K562 (cell line): ENCODE measurements at regions not wholly inside any gene's neighbourhood (a gene's known extent, or its start where the extent isn't known, plus 50 kb on each side); places are given as distances from the start of the nearest gene placed in this dataset.

ENCODE experiments used
- ATAC-seq: fragments of 200-7000 bp; cut with Tn5 transposase; 3 replicates; pipeline ENCODE4 v1.9.1; 2020; ENCODE audit warnings: moderate library complexity
- BruUV-seq: library from RNA; stranded (reverse); fragments of 400-500 nt; replicated peaks from 2 replicates; lab custom pipeline; 2021; lab: Mats Ljungman, UMichigan
- CTCF ChIA-PET: fragments of 300-600 bp; formaldehyde crosslinking; extraction: SDS; loops from one replicate; lab custom pipeline; 2021; ENCODE audit warnings: low intra/inter-chr PET ratio; lab: Yijun Ruan, JAX
- POLR2A ChIA-PET: fragments of 300-600, 350-650 bp; sonication (Branson Sonifier 250); formaldehyde crosslinking; extraction: SDS; loops from one replicate; lab custom pipeline; 2021; ENCODE audit warnings: antibody characterized with exemption, inconsistent platforms; lab: Yijun Ruan, JAX
- DNase-seq, 4 experiments: peaks; one replicate each; pipeline versions ENCODE4 v3.0.0 to v3.0.0-alpha.2; 2011 to 2018; ENCODE audit warnings: low spot score in 3 of 4, mixed read lengths in 3 of 4; ENCODE audit errors: extremely low read depth in 1 of 4
- FAIRE-seq: peaks from 2 replicates; lab custom pipeline; 2011; peaks lifted over from hg19 to GRCh38; lab: Jason Lieb, UNC
- H2AFZ ChIP-seq: 2 replicates; pipeline ENCODE4 v1.6.0; 2011; ENCODE audit warnings: low read depth, low read length, control low read depth, inconsistent platforms
- H3K27ac ChIP-seq: fragments of 200-600 bp; 3 replicates; pipeline ENCODE4 v1.8.0; 2011; ENCODE audit warnings: low read depth, mild to moderate bottlenecking, control low read depth, inconsistent platforms, low read length, moderate library complexity, mixed read lengths; ENCODE audit errors: extremely low read depth
- H3K27me3 ChIP-seq, 2 experiments: fragments of 300-600 bp in 1 of 2; 2 replicates in 1 of 2; 3 replicates in 1 of 2; pipeline versions ENCODE4 v1.6.0 to v1.8.0; 2011; ENCODE audit warnings: inconsistent platforms in 2 of 2, low read length in 2 of 2, mild to moderate bottlenecking in 1 of 2, mixed read lengths in 1 of 2, moderate library complexity in 1 of 2; ENCODE audit not compliant: control insufficient read depth in 2 of 2, insufficient read depth in 2 of 2
- H3K36me3 ChIP-seq: fragments of 300-600 bp; 3 replicates; pipeline ENCODE4 v1.8.0; 2011; ENCODE audit warnings: mild to moderate bottlenecking, low read length, inconsistent platforms; ENCODE audit not compliant: control insufficient read depth, insufficient read depth
- H3K4me1 ChIP-seq, 2 experiments: fragments of 200-600 bp in 1 of 2; replicated peaks in 1 of 2; 2 replicates in 1 of 2; 3 replicates in 1 of 2; pipeline versions ENCODE4 v1.5.1 to v1.8.0; 2011; ENCODE audit warnings: inconsistent platforms in 2 of 2, low read length in 2 of 2, mild to moderate bottlenecking in 1 of 2, mixed read lengths in 1 of 2, moderate library complexity in 1 of 2; ENCODE audit not compliant: control insufficient read depth in 2 of 2, insufficient read depth in 2 of 2
- H3K4me2 ChIP-seq: 2 replicates; pipeline ENCODE4 v1.6.1; 2011; ENCODE audit warnings: low read length, control low read depth, inconsistent platforms, mixed read lengths; ENCODE audit not compliant: insufficient read depth
- H3K4me3 ChIP-seq: fragments of 200-600 bp; sonication (generic), shearing (Covaris generic); 2 replicates; pipeline ENCODE4 v1.5.1; 2016; ENCODE audit warnings: control low read depth, inconsistent platforms
- H3K79me2 ChIP-seq: fragments of 200-600 bp; 3 replicates; pipeline ENCODE4 v1.8.0; 2011; ENCODE audit warnings: low read length, inconsistent platforms; ENCODE audit not compliant: control insufficient read depth, insufficient read depth
- H3K9ac ChIP-seq, 2 experiments: 2 replicates each; pipeline versions ENCODE4 v1.6.0 to v1.6.1; 2011; ENCODE audit warnings: low read depth in 2 of 2, low read length in 2 of 2, control low read depth in 1 of 2, inconsistent platforms in 1 of 2, mild to moderate bottlenecking in 1 of 2, mixed read lengths in 1 of 2; ENCODE audit not compliant: insufficient read depth in 1 of 2
- H3K9me1 ChIP-seq: one replicate; pipeline ENCODE4 v1.6.0; 2011; ENCODE audit warnings: inconsistent platforms, mild to moderate bottlenecking, low read length, moderate library complexity; ENCODE audit not compliant: control insufficient read depth, insufficient read depth
- H3K9me3 ChIP-seq: replicated peaks from 2 replicates; pipeline ENCODE4 v1.5.1; 2011; ENCODE audit warnings: low read depth, low read length, inconsistent platforms; ENCODE audit not compliant: control insufficient read depth, insufficient read depth
- H4K20me1 ChIP-seq: replicated peaks from 2 replicates; pipeline ENCODE4 v1.6.1; 2011; ENCODE audit warnings: low read length, inconsistent platforms, mixed read lengths; ENCODE audit not compliant: control insufficient read depth, insufficient read depth
- COPS2 ChIP-seq: fragments of 450-650 bp; conservative IDR thresholded peaks from 2 replicates; pipeline ENCODE4 v1.6.1; 2016; ENCODE audit warnings: mild to moderate bottlenecking, moderate library complexity
- CREM ChIP-seq: IDR thresholded peaks from 2 replicates; pipeline ENCODE4 v1.6.1; 2014; ENCODE audit warnings: antibody characterized with exemption, low read depth
- ELF1 ChIP-seq: fragments of 200-800 bp; sonication (Bioruptor generic); IDR thresholded peaks from 2 replicates; pipeline ENCODE4 v1.6.1; 2016; ENCODE audit warnings: missing genetic modification characterization, missing compliant biosample characterization
- IFI16 ChIP-seq: fragments of 250-450 bp; sonication (Bioruptor Pico); IDR thresholded peaks from 2 replicates; pipeline ENCODE4 v2.1.2; 2022; ENCODE audit warnings: mild to moderate bottlenecking, inconsistent platforms
- KAT7 ChIP-seq: sonication (generic); formaldehyde crosslinking; IDR thresholded peaks from 2 replicates; pipeline ENCODE4 v1.8.0; 2022; ENCODE audit warnings: missing genetic modification reagents, mild to moderate bottlenecking, borderline replicate concordance
- MTA1 ChIP-seq: fragments of 450-650 bp; IDR thresholded peaks from 2 replicates; pipeline ENCODE4 v1.6.1; 2017; ENCODE audit warnings: borderline replicate concordance
- MXI1 ChIP-seq: IDR thresholded peaks from 2 replicates; pipeline ENCODE4 v1.6.1; 2011; ENCODE audit warnings: low read depth, mild to moderate bottlenecking, improper control_type of control experiment, low read length
- NFIC ChIP-seq: fragments of 450-650 bp; IDR thresholded peaks from 2 replicates; pipeline ENCODE4 v1.6.1; 2017; ENCODE audit warnings: mild to moderate bottlenecking, inconsistent platforms
- POLR3A ChIP-seq: IDR thresholded peaks from 2 replicates; pipeline ENCODE4 v1.6.1; 2011; ENCODE audit warnings: borderline replicate concordance, mild to moderate bottlenecking, moderate library complexity; ENCODE audit not compliant: insufficient read length, insufficient read depth; ENCODE audit errors: extremely low read depth
- PTRF ChIP-seq: fragments of 450-650 bp; IDR thresholded peaks from 2 replicates; pipeline ENCODE4 v1.6.1; 2016; ENCODE audit warnings: mild to moderate bottlenecking, missing genetic modification characterization, missing compliant biosample characterization
- RBM17 ChIP-seq: fragments of 200-400 bp; formaldehyde crosslinking; IDR thresholded peaks from 2 replicates; pipeline ENCODE4 v1.6.1; 2017; ENCODE audit warnings: low read depth, mild to moderate bottlenecking, low read length, borderline replicate concordance
- SAFB ChIP-seq: fragments of 200-400 bp; formaldehyde crosslinking; IDR thresholded peaks from 2 replicates; pipeline ENCODE4 v1.6.1; 2017; ENCODE audit warnings: low read depth, low read length, borderline replicate concordance
- STAG1 ChIP-seq: sonication (generic); formaldehyde crosslinking; IDR thresholded peaks from 2 replicates; pipeline ENCODE4 v1.5.0; 2020; ENCODE audit warnings: missing genetic modification reagents, borderline replicate concordance
- ZNF165 ChIP-seq: fragments of 250-450 bp; sonication (Bioruptor Pico); IDR thresholded peaks from 2 replicates; pipeline ENCODE4 v1.4.0; 2020; ENCODE audit warnings: borderline replicate concordance
- ZNF3 ChIP-seq: fragments of 250-450 bp; sonication (Bioruptor Pico); IDR thresholded peaks from 2 replicates; pipeline ENCODE4 v1.5.0; 2021; ENCODE audit warnings: mild to moderate bottlenecking, moderate library complexity
- ZNF507 ChIP-seq: conservative IDR thresholded peaks from 2 replicates; pipeline ENCODE4 v1.6.1; 2017; ENCODE audit warnings: missing genetic modification characterization, missing compliant biosample characterization
- WGBS: fragments of 100-300 bp; shearing (Covaris generic); methylation state at CpG from one replicate; pipeline ENCODE4 v1.1.6; 2016; ENCODE audit warnings: low coverage, mixed read lengths; ENCODE audit not compliant: insufficient coverage; ENCODE audit errors: missing lambda C conversion rate; 5-methylcytosine and 5-hydroxymethylcytosine counted together
- in situ Hi-C: fragments of 300-500 bp; cut with MboI; formaldehyde crosslinking; loops from 4 replicates; pipeline ENCODE4 v1.15.0; 2018; ENCODE audit warnings: inconsistent platforms, mixed read lengths
- intact Hi-C: fragments of 100-400 bp; cut with micrococcal nuclease; formaldehyde crosslinking; loops from 2 replicates; pipeline ENCODE4 v1.14.2; 2022
- TF ChIP-seq, protein P1 (sequence below): sonication (generic); formaldehyde crosslinking; IDR thresholded peaks from 2 replicates; pipeline ENCODE4 v1.8.1; 2023; ENCODE audit warnings: mild to moderate bottlenecking, missing genetic modification reagents
- TF ChIP-seq, protein P2 (sequence below): sonication (generic); formaldehyde crosslinking; IDR thresholded peaks from 2 replicates; pipeline ENCODE4 v1.8.0; 2023; ENCODE audit warnings: missing genetic modification reagents, mild to moderate bottlenecking, borderline replicate concordance

DNA sequence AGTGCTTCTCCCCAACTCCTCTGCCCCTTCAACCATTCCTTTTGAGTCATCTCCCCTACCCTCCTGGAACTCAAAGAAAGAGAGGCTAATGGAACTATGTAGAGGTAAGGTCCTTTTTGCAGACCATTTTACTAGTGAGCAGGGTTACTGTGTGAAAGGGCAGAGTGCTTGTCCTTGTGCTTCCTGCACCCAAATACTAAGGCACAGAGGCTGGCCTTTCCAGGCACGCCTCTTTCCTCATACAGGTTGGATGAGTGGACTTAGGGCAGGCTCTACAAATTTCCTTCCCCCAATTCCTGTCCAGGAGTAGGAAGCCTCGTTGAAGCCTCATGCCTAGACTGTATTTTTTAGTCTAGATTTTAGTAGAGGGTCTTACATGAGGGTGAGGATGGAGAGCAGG is 288.8 kb upstream of the SLC14A2 start:
- POLR2A ChIA-PET, result no interaction called here

More for the DNA sequence above, 288.8 kb upstream of the SLC14A2 start:
- in situ Hi-C loops (no loop called here), intact Hi-C loops (no loop called here)
- BruUV-seq, result no TSS peak
- Histone ChIP-seq H3K27me3 (no peaks in the 10 kb centered on the region), H3K9ac (no peak overlapping the region), H3K36me3 (no peaks in the 10 kb centered on the region), H2AFZ (no peak overlapping the region), H3K79me2 (no peaks in the 10 kb centered on the region), H3K9me1 (no peaks in the 10 kb centered on the region), H3K4me2 (no peak overlapping the region), H3K4me3 (no peak overlapping the region), H3K4me1 (no peaks in the 10 kb centered on the region), H3K27ac (no peak overlapping the region), H3K9me3 (no peaks in the 10 kb centered on the region), H4K20me1 (no peaks in the 10 kb centered on the region)
- CTCF ChIA-PET, result no interaction called here
- DNase-seq (no peak), FAIRE-seq (no peak), ATAC-seq (no peak)
- WGBS, result 3% methylated on average over 2 of the region's 2 CpGs
- TF ChIP-seq ELF1 (tag), result no peak
- TF ChIP-seq NFIC, result no peak
- no peak for TF ChIP-seq ZNF507 (tag)
- no peak for TF ChIP-seq ZNF3 (CRISPR knock-in tag)
- TF ChIP-seq CREM, result no peak
- no peak for TF ChIP-seq MXI1
- TF ChIP-seq, protein P1, sequence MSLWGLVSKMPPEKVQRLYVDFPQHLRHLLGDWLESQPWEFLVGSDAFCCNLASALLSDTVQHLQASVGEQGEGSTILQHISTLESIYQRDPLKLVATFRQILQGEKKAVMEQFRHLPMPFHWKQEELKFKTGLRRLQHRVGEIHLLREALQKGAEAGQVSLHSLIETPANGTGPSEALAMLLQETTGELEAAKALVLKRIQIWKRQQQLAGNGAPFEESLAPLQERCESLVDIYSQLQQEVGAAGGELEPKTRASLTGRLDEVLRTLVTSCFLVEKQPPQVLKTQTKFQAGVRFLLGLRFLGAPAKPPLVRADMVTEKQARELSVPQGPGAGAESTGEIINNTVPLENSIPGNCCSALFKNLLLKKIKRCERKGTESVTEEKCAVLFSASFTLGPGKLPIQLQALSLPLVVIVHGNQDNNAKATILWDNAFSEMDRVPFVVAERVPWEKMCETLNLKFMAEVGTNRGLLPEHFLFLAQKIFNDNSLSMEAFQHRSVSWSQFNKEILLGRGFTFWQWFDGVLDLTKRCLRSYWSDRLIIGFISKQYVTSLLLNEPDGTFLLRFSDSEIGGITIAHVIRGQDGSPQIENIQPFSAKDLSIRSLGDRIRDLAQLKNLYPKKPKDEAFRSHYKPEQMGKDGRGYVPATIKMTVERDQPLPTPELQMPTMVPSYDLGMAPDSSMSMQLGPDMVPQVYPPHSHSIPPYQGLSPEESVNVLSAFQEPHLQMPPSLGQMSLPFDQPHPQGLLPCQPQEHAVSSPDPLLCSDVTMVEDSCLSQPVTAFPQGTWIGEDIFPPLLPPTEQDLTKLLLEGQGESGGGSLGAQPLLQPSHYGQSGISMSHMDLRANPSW (CRISPR knock-in tag), result no peak
- no peak for TF ChIP-seq SAFB
- TF ChIP-seq, protein P2, sequence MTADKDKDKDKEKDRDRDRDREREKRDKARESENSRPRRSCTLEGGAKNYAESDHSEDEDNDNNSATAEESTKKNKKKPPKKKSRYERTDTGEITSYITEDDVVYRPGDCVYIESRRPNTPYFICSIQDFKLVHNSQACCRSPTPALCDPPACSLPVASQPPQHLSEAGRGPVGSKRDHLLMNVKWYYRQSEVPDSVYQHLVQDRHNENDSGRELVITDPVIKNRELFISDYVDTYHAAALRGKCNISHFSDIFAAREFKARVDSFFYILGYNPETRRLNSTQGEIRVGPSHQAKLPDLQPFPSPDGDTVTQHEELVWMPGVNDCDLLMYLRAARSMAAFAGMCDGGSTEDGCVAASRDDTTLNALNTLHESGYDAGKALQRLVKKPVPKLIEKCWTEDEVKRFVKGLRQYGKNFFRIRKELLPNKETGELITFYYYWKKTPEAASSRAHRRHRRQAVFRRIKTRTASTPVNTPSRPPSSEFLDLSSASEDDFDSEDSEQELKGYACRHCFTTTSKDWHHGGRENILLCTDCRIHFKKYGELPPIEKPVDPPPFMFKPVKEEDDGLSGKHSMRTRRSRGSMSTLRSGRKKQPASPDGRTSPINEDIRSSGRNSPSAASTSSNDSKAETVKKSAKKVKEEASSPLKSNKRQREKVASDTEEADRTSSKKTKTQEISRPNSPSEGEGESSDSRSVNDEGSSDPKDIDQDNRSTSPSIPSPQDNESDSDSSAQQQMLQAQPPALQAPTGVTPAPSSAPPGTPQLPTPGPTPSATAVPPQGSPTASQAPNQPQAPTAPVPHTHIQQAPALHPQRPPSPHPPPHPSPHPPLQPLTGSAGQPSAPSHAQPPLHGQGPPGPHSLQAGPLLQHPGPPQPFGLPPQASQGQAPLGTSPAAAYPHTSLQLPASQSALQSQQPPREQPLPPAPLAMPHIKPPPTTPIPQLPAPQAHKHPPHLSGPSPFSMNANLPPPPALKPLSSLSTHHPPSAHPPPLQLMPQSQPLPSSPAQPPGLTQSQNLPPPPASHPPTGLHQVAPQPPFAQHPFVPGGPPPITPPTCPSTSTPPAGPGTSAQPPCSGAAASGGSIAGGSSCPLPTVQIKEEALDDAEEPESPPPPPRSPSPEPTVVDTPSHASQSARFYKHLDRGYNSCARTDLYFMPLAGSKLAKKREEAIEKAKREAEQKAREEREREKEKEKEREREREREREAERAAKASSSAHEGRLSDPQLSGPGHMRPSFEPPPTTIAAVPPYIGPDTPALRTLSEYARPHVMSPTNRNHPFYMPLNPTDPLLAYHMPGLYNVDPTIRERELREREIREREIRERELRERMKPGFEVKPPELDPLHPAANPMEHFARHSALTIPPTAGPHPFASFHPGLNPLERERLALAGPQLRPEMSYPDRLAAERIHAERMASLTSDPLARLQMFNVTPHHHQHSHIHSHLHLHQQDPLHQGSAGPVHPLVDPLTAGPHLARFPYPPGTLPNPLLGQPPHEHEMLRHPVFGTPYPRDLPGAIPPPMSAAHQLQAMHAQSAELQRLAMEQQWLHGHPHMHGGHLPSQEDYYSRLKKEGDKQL (CRISPR knock-in tag), result no peak
- no peak for TF ChIP-seq KAT7
- TF ChIP-seq RBM17, result no peak
- TF ChIP-seq ZNF165 (CRISPR knock-in tag), result no peak
- TF ChIP-seq STAG1 (CRISPR knock-in tag), result no peak
- TF ChIP-seq COPS2, result no peak
- no peak for TF ChIP-seq MTA1
- no peak for TF ChIP-seq IFI16
- TF ChIP-seq PTRF, result no peak
- TF ChIP-seq POLR3A, result no peak
